HCT116 (cell line): ENCODE measurements at regions not wholly inside any gene's neighbourhood (a gene's known extent, or its start where the extent isn't known, plus 50 kb on each side); places are given as distances from the start of the nearest gene placed in this dataset.

Experiments
- ATAC-seq: fragments of 200-7000 bp; cut with Tn5 transposase; 2 replicates; pipeline ENCODE4 v1.9.1; 2020; ENCODE audit warnings: mild to moderate bottlenecking, moderate library complexity
- BruUV-seq: library from RNA; stranded (reverse); fragments of 400-500 nt; replicated peaks from 2 replicates; lab custom pipeline; 2021; lab: Mats Ljungman, UMichigan
- CTCF ChIA-PET: fragments of 300-600 bp; sonication (Branson Sonifier 250); formaldehyde crosslinking; loops from one replicate; lab custom pipeline; 2021; ENCODE audit warnings: antibody characterized with exemption; lab: Charles Lee
- POLR2A ChIA-PET: fragments of 300-600, 350-600 bp; sonication (Branson Sonifier 250); formaldehyde crosslinking; loops from one replicate; lab custom pipeline; 2021; ENCODE audit warnings: antibody characterized with exemption; lab: Charles Lee
- RAD21 ChIA-PET, 2 experiments: fragments of 300-600 bp; sonication (Branson Sonifier 250); formaldehyde crosslinking; loops; one replicate each; lab custom pipeline; 2023; ENCODE audit warnings: low total read pairs in 2 of 2; ENCODE audit not compliant: uncharacterized antibody in 2 of 2, unreplicated experiment in 2 of 2, low non-redundant PET in 1 of 2; lab: Charles Lee
- DNase-seq: peaks from one replicate; pipeline ENCODE4 v3.0.0-alpha.2; 2010; ENCODE audit warnings: low read depth, low spot score
- H2AFZ ChIP-seq: fragments of 200-600 bp; shearing (Covaris generic), sonication (generic); 2 replicates; pipeline ENCODE4 v1.6.1; 2017; ENCODE audit warnings: low read depth, mixed run types, mixed read lengths, antibody characterized with exemption, low read length; ENCODE audit not compliant: poor library complexity, severe bottlenecking
- H3K27ac ChIP-seq: 2 replicates; pipeline ENCODE4 v1.5.1; 2012; ENCODE audit warnings: low read depth, low read length
- H3K27me3 ChIP-seq: fragments of 200-600 bp; sonication (generic); 2 replicates; pipeline ENCODE4 v1.6.1; 2016; ENCODE audit warnings: mixed run types, low read length, mixed read lengths; ENCODE audit not compliant: insufficient read depth
- H3K36me3 ChIP-seq, 2 experiments: fragments of 200-500 bp in 1 of 2; fragments of 200-600 bp in 1 of 2; sonication (Bioruptor generic) in 1 of 2; sonication (generic) in 1 of 2; 2 replicates each; pipeline versions ENCODE4 v1.5.1 to v1.6.1; 2014 to 2016; ENCODE audit warnings: low read length in 2 of 2, inconsistent platforms in 1 of 2, mixed read lengths in 1 of 2, mixed run types in 1 of 2; ENCODE audit not compliant: insufficient read depth in 2 of 2, control insufficient read depth in 1 of 2
- H3K4me1 ChIP-seq, 2 experiments: fragments of 200-600 bp in 1 of 2; sonication (generic) in 1 of 2; 2 replicates each; pipeline versions ENCODE4 v1.5.1 to v1.6.1; 2012 to 2017; ENCODE audit warnings: low read length in 2 of 2, inconsistent platforms in 1 of 2, mild to moderate bottlenecking in 1 of 2, mixed read lengths in 1 of 2, mixed run types in 1 of 2, moderate library complexity in 1 of 2; ENCODE audit not compliant: insufficient read depth in 2 of 2, control insufficient read depth in 1 of 2
- H3K4me2 ChIP-seq: fragments of 200-600 bp; sonication (generic); 2 replicates; pipeline ENCODE4 v1.6.1; 2017; ENCODE audit warnings: mixed run types, low read length, mixed read lengths
- H3K4me3 ChIP-seq, 2 experiments: fragments of 200-600 bp in 1 of 2; sonication (generic) in 1 of 2; replicated peaks in 1 of 2; 2 replicates each; pipeline ENCODE4 v1.5.1; 2011 to 2016; ENCODE audit warnings: low read length in 2 of 2, control low read depth in 1 of 2, low read depth in 1 of 2, mild to moderate bottlenecking in 1 of 2, mixed read lengths in 1 of 2, mixed run types in 1 of 2
- H3K79me2 ChIP-seq: fragments of 200-600 bp; sonication (generic); 2 replicates; pipeline ENCODE4 v1.6.1; 2017; ENCODE audit warnings: mild to moderate bottlenecking, mixed run types, low read length, moderate library complexity, mixed read lengths; ENCODE audit not compliant: insufficient read depth
- H3K9ac ChIP-seq: fragments of 200-600 bp; sonication (generic); 2 replicates; pipeline ENCODE4 v1.6.1; 2016; ENCODE audit warnings: low read length, mixed read lengths
- H3K9me2 ChIP-seq: fragments of 200-600 bp; sonication (generic), shearing (Covaris generic); 2 replicates; pipeline ENCODE4 v1.6.1; 2017; ENCODE audit warnings: mixed run types, mild to moderate bottlenecking, moderate library complexity; ENCODE audit not compliant: insufficient read depth
- H3K9me3 ChIP-seq, 2 experiments: fragments of 200-500 bp in 1 of 2; fragments of 200-600 bp in 1 of 2; sonication (Bioruptor generic) in 1 of 2; sonication (generic) in 1 of 2; 2 replicates each; pipeline ENCODE4 v1.6.1; 2014 to 2017; ENCODE audit warnings: low read length in 2 of 2, mixed read lengths in 2 of 2, inconsistent platforms in 1 of 2, low read depth in 1 of 2, mild to moderate bottlenecking in 1 of 2, mixed run types in 1 of 2, moderate library complexity in 1 of 2; ENCODE audit not compliant: control insufficient read depth in 1 of 2, insufficient read depth in 1 of 2
- H4K20me1 ChIP-seq: fragments of 200-600 bp; sonication (generic), shearing (Covaris generic); 2 replicates; pipeline ENCODE4 v1.6.1; 2017; ENCODE audit warnings: mixed run types, mild to moderate bottlenecking, moderate library complexity; ENCODE audit not compliant: insufficient read depth
- CBX3 ChIP-seq: IDR thresholded peaks from 2 replicates; pipeline ENCODE4 v1.6.1; 2012; ENCODE audit warnings: low read depth
- EGR1 ChIP-seq: IDR thresholded peaks from 2 replicates; pipeline ENCODE4 v1.6.1; 2012; ENCODE audit warnings: low read depth
- EZH2 ChIP-seq: fragments of 200-600 bp; sonication (generic); IDR thresholded peaks from 2 replicates; pipeline ENCODE4 v1.6.1; 2017; ENCODE audit warnings: antibody characterized with exemption, mixed run types
- RAD21 ChIP-seq: IDR thresholded peaks from 2 replicates; pipeline ENCODE4 v1.6.1; 2012; ENCODE audit warnings: low read depth, mild to moderate bottlenecking
- REST ChIP-seq: IDR thresholded peaks from 2 replicates; pipeline ENCODE4 v1.6.1; 2012; ENCODE audit warnings: low read depth
- TCF7L2 ChIP-seq: IDR thresholded peaks from 2 replicates; pipeline ENCODE4 v1.7.0; 2011; ENCODE audit warnings: borderline replicate concordance, inconsistent platforms; ENCODE audit not compliant: insufficient read depth, insufficient read length; ENCODE audit errors: extremely low read depth
- ZFX ChIP-seq: fragments of 450-650 bp; IDR thresholded peaks from 2 replicates; pipeline ENCODE4 v1.6.1; 2017
- ZNF274 ChIP-seq: fragments of 200-500 bp; sonication (Bioruptor generic); IDR thresholded peaks from 2 replicates; pipeline ENCODE4 v1.6.1; 2014; ENCODE audit warnings: mild to moderate bottlenecking, low read depth, low read length, inconsistent platforms
- intact Hi-C: fragments of 100-400 bp; cut with micrococcal nuclease; formaldehyde crosslinking; loops from 2 replicates; pipeline ENCODE4 v1.10.0; 2022

GRCh38 chr6:167742719-167743303 lies 83.9 kb upstream of the AFDN start:
- no peak overlapping the region for H3K27ac ChIP-seq
- no peak overlapping the region for H2AFZ ChIP-seq
- H3K4me1 ChIP-seq = no peaks in the 10 kb centered on the region
- RAD21 ChIA-PET = no interaction called here
- no peak overlapping the region for H3K9ac ChIP-seq
- no peaks in the 10 kb centered on the region for H4K20me1 ChIP-seq
- H3K79me2 ChIP-seq = no peaks in the 10 kb centered on the region
- intact Hi-C loops = no loop called here
- no peak overlapping the region for H3K4me3 ChIP-seq
- POLR2A ChIA-PET = no interaction called here
- CTCF ChIA-PET = no interaction called here
- no peaks in the 10 kb centered on the region; the same call in 1 of the 2 replicates for H3K27me3 ChIP-seq
- H3K9me3 ChIP-seq = no peaks in the 10 kb centered on the region
- H3K9me2 ChIP-seq = no peaks in the 10 kb centered on the region
- TF ChIP-seq TCF7L2 (no peak), ZFX (no peak), ZNF274 (no peak), REST (no peak), EGR1 (no peak), RAD21 (no peak), CBX3 (no peak), EZH2 (no peak)
- peak; percentile 0 for DNase-seq
- H3K36me3 ChIP-seq = no peaks in the 10 kb centered on the region
- H3K4me2 ChIP-seq = no peak overlapping the region
- no TSS peak for BruUV-seq
- peak; percentile 84 for ATAC-seq
